ENCODE measurements at regions not wholly inside any gene's neighbourhood (a gene's known extent, or its start where the extent isn't known, plus 50 kb on each side); places are given as distances from the start of the nearest gene placed in this dataset.

DNA sequence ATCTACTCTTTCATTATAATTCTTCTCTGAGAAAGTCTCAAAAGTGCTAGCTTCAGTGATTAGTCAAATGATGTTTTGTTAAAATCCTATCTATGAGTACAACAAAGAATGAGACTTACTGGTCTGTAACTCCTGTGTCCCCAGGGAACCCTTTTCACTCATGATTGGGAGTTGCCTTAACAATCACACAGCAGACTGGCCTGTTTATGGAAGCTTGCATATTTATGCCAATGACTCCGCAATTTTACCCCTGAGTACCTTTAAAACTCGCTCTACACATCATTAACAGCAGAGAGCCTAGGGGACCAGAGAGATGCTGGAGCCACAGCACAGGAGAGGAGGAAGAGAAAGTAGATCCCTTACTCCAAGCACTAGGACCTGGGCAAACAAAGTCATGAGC, 628.1 kb downstream of the IGSF11 start:
- peaks cover 0 to 25% (median 7%) of the 10 kb centered on the region in 9 donors for H3K9me3 Mint-ChIP-seq
- no peaks in the 10 kb centered on the region for H3K4me1 Mint-ChIP-seq
- H3K27ac Mint-ChIP-seq: no peak overlapping the region
- no peak for ATAC-seq
- H3K27me3 Mint-ChIP-seq: no peaks in the 10 kb centered on the region
- no peaks in the 10 kb centered on the region for H3K36me3 Mint-ChIP-seq
- POLR2A ChIA-PET: no interaction called here
- DNase-seq: no peak
- H3K4me3 Mint-ChIP-seq: no peak overlapping the region

DNA sequence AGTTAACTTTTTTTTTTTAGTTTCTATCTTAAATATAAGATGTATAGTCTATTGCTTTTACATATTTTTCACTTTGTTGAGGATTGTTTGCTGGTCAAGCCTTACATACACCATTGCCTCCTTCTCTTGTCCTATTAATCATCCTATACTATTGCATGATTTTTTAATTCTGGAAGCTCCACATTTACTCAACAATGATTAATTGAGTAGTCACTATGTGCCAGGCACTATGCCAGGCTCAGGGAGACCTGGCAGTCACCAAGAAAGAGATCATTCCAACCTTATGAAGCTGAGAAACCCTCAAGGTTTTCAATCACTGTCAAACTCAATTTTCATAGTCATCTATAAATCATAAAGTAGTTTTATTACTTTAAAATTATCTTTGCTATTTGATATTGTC, 626.2 kb downstream of the IGSF11 start:
- Mint-ChIP-seq H3K9me3 (peaks cover 0 to 25% (median 7%) of the 10 kb centered on the region in 9 donors), H3K36me3 (no peaks in the 10 kb centered on the region), H3K4me3 (no peak overlapping the region), H3K27ac (no peak overlapping the region), H3K27me3 (no peaks in the 10 kb centered on the region), H3K4me1 (no peaks in the 10 kb centered on the region)
- POLR2A ChIA-PET: no interaction called here
- no peak for ATAC-seq
- DNase-seq: no peak

DNA sequence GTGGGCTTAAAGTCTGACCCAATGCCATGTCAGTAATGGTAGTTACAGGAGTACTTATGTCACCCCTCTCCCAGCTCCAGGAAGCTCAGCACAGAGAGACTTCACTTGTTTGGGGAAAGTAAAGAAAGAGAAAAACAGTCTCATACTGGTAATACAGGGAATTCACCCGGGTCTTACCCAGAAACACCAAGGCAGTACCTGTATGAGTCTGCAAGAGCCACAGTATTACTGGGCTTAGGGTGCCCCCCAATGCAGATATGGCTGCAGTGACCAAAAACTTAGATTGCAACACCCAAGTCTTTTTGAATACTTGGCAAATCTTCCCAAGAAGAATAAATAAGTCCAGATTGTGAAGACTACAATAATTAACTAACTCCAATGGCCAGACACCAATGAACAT, 622.1 kb downstream of the IGSF11 start:
- ATAC-seq (no peak), DNase-seq (no peak)
- no peaks in the 10 kb centered on the region for H3K4me1 Mint-ChIP-seq
- no peak overlapping the region for H3K4me3 Mint-ChIP-seq
- no peaks in the 10 kb centered on the region for H3K27me3 Mint-ChIP-seq
- H3K27ac Mint-ChIP-seq: no peak overlapping the region
- POLR2A ChIA-PET: no interaction called here
- H3K36me3 Mint-ChIP-seq: peaks cover 0 to 3% (median 0%) of the 10 kb centered on the region in 3 donors
- peaks cover 0 to 26% (median 8%) of the 10 kb centered on the region in 9 donors for H3K9me3 Mint-ChIP-seq

GRCh38 chr3:118425272-118425837, 609.3 kb downstream of the IGSF11 start:
- Mint-ChIP-seq H3K4me1 (no peaks in the 10 kb centered on the region), H3K9me3 (peaks cover 0 to 28% (median 10%) of the 10 kb centered on the region in 9 donors), H3K36me3 (no peaks in the 10 kb centered on the region), H3K27me3 (no peaks in the 10 kb centered on the region), H3K27ac (no peak overlapping the region), H3K4me3 (no peak overlapping the region)
- DNase-seq: no peak
- no peak for ATAC-seq
- POLR2A ChIA-PET: no interaction called here

DNA sequence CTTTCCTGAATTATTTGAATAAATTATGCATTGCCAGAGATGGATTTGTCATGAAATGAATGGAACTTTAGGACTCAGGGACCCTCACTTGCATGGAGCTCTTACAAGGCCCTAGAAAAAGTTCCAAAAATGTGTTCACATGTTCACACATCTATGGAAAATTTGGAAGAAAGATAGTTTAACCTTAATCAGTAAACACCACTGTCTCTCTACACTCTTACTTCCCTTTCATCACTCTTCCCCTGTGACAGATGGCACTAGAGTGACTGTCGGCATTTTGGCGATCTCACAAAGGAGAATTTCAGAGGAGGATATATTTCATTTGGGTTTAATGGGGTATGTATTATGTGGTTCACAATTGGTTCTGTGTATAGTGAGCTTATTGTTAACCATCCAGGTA, 600.8 kb downstream of the IGSF11 start:
- POLR2A ChIA-PET: no interaction called here
- DNase-seq: no peak
- Mint-ChIP-seq H3K36me3 (no peaks in the 10 kb centered on the region), H3K4me1 (no peaks in the 10 kb centered on the region), H3K27me3 (no peaks in the 10 kb centered on the region), H3K4me3 (no peak overlapping the region), H3K9me3 (peaks cover 0 to 17% (median 4%) of the 10 kb centered on the region in 9 donors), H3K27ac (no peak overlapping the region)
- no peak for ATAC-seq

- ATAC-seq: no peak
- Mint-ChIP-seq H3K4me3 (no peak overlapping the region), H3K36me3 (no peaks in the 10 kb centered on the region), H3K4me1 (no peaks in the 10 kb centered on the region), H3K27me3 (no peaks in the 10 kb centered on the region), H3K9me3 (peaks cover 0 to 9% (median 2%) of the 10 kb centered on the region in 9 donors), H3K27ac (no peak overlapping the region)
- POLR2A ChIA-PET: no interaction called here
- DNase-seq: no peak
Observed at GRCh38 chr3:118435851-118436350, 598.7 kb downstream of the IGSF11 start.

DNA sequence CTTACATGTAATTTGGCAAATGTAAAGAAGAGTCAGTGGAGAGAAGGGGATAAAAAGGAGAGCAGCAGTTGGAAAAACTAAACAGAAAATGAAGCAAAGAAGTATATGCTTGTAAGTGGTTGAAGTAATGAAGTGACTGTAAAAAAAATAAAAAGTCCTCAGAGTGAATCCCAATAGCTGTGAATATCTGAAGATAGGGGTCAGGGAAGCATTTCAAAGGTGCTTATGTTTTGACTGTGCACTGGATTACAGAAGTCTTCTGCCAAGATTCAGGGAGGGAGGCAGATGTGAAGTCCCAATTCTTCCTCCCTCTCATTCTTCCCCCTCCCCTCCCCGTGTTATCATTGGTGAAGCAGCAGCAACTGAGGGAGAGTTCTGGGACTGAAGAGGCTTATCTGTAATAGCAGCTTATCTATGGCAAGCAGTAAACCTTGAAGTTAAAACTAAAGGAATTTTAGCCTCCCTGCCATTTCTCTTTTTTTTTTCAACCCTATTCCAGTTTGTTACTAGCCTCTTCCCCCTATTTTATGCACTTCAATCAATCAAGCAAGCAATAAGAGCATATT, 597.9 kb downstream of the IGSF11 start:
- DNase-seq: no peak
- no peak overlapping the region for H3K4me3 Mint-ChIP-seq
- H3K27ac Mint-ChIP-seq: no peak overlapping the region
- POLR2A ChIA-PET: no interaction called here
- no peak for ATAC-seq
- H3K27me3 Mint-ChIP-seq: no peaks in the 10 kb centered on the region
- no peaks in the 10 kb centered on the region for H3K4me1 Mint-ChIP-seq
- H3K36me3 Mint-ChIP-seq: no peaks in the 10 kb centered on the region
- peaks cover 0 to 12% (median 0%) of the 10 kb centered on the region in 9 donors for H3K9me3 Mint-ChIP-seq

GRCh38 chr3:118445036-118445435, 589.6 kb downstream of the IGSF11 start:
- Mint-ChIP-seq H3K9me3 (peaks cover 0 to 16% (median 10%) of the 10 kb centered on the region in 9 donors), H3K27ac (no peak overlapping the region), H3K27me3 (no peaks in the 10 kb centered on the region), H3K36me3 (no peaks in the 10 kb centered on the region), H3K4me3 (no peak overlapping the region), H3K4me1 (no peaks in the 10 kb centered on the region)
- ATAC-seq (no peak), DNase-seq (no peak)
- POLR2A ChIA-PET: no interaction called here

DNA sequence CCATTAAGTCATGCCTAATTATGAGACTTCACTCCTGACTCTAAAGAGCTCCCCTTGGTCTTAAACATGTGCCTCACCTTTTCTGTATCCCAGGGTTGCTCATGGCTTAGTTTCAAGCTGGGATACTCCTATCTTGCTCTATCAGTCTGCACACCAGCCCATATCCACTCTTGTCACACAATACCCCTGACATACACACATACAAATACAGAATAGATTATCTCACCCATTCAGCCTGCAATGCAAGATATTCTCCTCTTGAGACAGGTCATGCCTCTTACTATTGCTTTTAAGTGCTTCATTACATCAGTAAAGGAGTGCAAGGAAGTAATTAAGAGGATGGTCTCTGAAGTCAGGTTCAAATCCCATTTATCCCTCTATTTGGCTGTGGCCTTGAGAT, 587.3 kb downstream of the IGSF11 start:
- Mint-ChIP-seq H3K4me1 (no peaks in the 10 kb centered on the region), H3K4me3 (no peak overlapping the region), H3K27ac (no peak overlapping the region), H3K27me3 (no peaks in the 10 kb centered on the region), H3K9me3 (peaks cover 2 to 39% (median 19%) of the 10 kb centered on the region in 9 donors), H3K36me3 (no peaks in the 10 kb centered on the region)
- ATAC-seq: no peak
- DNase-seq: no peak
- POLR2A ChIA-PET: no interaction called here

DNA sequence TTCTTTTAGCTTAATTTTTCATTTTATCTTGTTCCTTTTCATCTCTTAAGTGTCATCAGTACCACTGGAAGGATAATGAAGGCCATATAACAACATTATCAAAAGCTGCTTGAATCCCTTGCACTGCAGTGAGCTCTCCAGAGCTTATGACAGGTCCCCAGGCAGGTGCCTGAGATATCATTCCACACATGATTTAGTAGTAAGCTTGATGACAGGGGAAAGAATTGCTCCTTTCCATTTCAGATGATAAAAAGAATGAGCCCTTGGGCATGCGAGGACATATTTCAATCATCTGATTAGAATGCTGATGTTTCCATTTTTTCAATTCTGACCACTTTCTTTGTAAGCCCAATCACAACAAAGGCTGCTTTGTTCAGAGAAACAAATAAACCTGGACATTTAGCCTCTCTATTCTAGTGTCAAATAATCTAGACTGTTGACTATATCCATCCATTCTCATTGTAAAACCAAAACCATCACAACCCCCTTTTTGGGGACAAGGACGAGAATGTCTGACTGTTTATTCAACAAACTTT, 567.8 kb downstream of the IGSF11 start:
- Mint-ChIP-seq H3K4me1 (no peaks in the 10 kb centered on the region), H3K27ac (no peak overlapping the region), H3K4me3 (no peak overlapping the region), H3K36me3 (no peaks in the 10 kb centered on the region), H3K9me3 (peaks cover 0 to 14% (median 6%) of the 10 kb centered on the region in 9 donors), H3K27me3 (peaks cover 0 to 5% (median 0%) of the 10 kb centered on the region in 5 donors)
- ATAC-seq: no peak
- DNase-seq: no peak
- POLR2A ChIA-PET: no interaction called here

DNA sequence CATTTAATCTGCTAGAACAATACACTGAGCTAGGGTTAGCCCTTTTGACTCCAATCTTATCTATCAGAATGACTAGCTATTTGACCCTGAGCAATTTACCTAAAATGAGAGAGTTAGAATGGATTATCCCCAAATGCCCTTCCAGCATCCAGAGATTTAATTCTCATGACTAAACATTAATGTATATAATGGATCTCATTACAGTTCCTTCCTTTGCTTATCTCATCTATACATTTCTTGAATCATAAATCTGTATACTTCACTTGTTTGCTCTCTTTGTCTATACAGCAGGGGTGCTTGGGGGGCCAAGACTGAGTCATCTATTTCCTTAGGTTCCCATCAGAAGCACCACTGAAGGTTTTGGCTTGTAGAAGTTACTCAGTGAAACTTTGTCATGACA, 565.8 kb downstream of the IGSF11 start:
- H3K9me3 Mint-ChIP-seq: peaks cover 0 to 14% (median 7%) of the 10 kb centered on the region in 9 donors
- peaks cover 0 to 5% (median 0%) of the 10 kb centered on the region in 5 donors for H3K27me3 Mint-ChIP-seq
- ATAC-seq (no peak), DNase-seq (no peak)
- H3K4me3 Mint-ChIP-seq: no peak overlapping the region
- no peaks in the 10 kb centered on the region for H3K4me1 Mint-ChIP-seq
- H3K36me3 Mint-ChIP-seq: no peaks in the 10 kb centered on the region
- POLR2A ChIA-PET: no interaction called here
- H3K27ac Mint-ChIP-seq: no peak overlapping the region

- ATAC-seq (no peak), DNase-seq (no peak)
- Mint-ChIP-seq H3K27me3 (peaks cover 0 to 5% (median 0%) of the 10 kb centered on the region in 5 donors), H3K4me3 (no peak overlapping the region), H3K9me3 (peaks cover 0 to 12% (median 3%) of the 10 kb centered on the region in 9 donors), H3K27ac (no peak overlapping the region), H3K36me3 (no peaks in the 10 kb centered on the region), H3K4me1 (no peaks in the 10 kb centered on the region)
- POLR2A ChIA-PET: no interaction called here
Observed at GRCh38 chr3:118472586-118472985, 562.1 kb downstream of the IGSF11 start.

GRCh38 chr3:118473343-118473742, 561.3 kb downstream of the IGSF11 start:
- Mint-ChIP-seq H3K9me3 (peaks cover 0 to 9% (median 6%) of the 10 kb centered on the region in 9 donors), H3K27me3 (peaks cover 0 to 5% (median 0%) of the 10 kb centered on the region in 5 donors), H3K27ac (no peak overlapping the region), H3K36me3 (no peaks in the 10 kb centered on the region), H3K4me3 (no peak overlapping the region), H3K4me1 (no peaks in the 10 kb centered on the region)
- DNase-seq: no peak
- ATAC-seq: no peak
- POLR2A ChIA-PET: no interaction called here
